ENCODE measurements at regions not wholly inside any gene's neighbourhood (a gene's known extent, or its start where the extent isn't known, plus 50 kb on each side); places are given as distances from the start of the nearest gene placed in this dataset.

DNA sequence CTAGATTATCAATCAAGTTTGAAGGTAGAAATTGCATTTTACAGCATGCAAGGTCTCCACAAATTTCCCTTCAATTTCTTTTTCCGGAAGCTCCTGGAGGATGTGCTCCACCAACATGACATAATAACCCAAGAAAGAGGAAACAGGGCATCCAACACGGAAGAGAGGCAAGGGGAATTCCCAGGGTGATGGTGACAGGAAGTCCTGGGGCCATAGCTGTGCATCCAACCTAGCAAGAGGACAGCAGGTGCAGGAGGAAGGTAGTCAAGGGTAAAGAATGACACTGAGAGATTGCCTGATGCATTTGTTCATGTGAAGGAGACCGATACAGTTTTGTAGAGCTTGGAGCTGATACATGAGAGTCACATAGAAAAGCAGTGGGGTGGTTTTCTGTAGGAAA lies 115.7 kb upstream of the LSM6 start:
- TF ChIP-seq, protein P1, sequence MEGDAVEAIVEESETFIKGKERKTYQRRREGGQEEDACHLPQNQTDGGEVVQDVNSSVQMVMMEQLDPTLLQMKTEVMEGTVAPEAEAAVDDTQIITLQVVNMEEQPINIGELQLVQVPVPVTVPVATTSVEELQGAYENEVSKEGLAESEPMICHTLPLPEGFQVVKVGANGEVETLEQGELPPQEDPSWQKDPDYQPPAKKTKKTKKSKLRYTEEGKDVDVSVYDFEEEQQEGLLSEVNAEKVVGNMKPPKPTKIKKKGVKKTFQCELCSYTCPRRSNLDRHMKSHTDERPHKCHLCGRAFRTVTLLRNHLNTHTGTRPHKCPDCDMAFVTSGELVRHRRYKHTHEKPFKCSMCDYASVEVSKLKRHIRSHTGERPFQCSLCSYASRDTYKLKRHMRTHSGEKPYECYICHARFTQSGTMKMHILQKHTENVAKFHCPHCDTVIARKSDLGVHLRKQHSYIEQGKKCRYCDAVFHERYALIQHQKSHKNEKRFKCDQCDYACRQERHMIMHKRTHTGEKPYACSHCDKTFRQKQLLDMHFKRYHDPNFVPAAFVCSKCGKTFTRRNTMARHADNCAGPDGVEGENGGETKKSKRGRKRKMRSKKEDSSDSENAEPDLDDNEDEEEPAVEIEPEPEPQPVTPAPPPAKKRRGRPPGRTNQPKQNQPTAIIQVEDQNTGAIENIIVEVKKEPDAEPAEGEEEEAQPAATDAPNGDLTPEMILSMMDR (IDR thresholded peaks at IDR 0.05): no peak
- TF ChIP-seq ZSCAN20 (CRISPR knock-in tag; IDR thresholded peaks at IDR 0.05) (no peak), KDM5A (IDR thresholded peaks at IDR 0.05) (no peak), CHD4 (IDR thresholded peaks at IDR 0.05; ENCODE audit: borderline replicate concordance) (no peak), POLR2AphosphoS2 (conservative IDR thresholded peaks at IDR 0.05; ENCODE audit: low read length) (no peak), RCOR1 (IDR thresholded peaks at IDR 0.05; ENCODE audit: low read depth, low read length) (no peak), KDM1A (IDR thresholded peaks at IDR 0.05; ENCODE audit: low read depth) (no peak)

All from A549 (cell line).